PC-3 (cell line): ENCODE measurements at regions not wholly inside any gene's neighbourhood (a gene's known extent, or its start where the extent isn't known, plus 50 kb on each side); places are given as distances from the start of the nearest gene placed in this dataset.

Source experiments
- ATAC-seq: fragments of 200-7000 bp; cut with Tn5 transposase; 2 replicates; pipeline ENCODE4 v1.9.1; 2020; ENCODE audit warnings: mild to moderate bottlenecking, moderate library complexity
- BruUV-seq: library from RNA; stranded (reverse); fragments of 400-500 nt; replicated peaks from 2 replicates; lab custom pipeline; 2021; lab: Mats Ljungman, UMichigan
- CTCF ChIA-PET: fragments of 300-600 bp; sonication (Branson Sonifier 250); formaldehyde crosslinking; loops from one replicate; lab custom pipeline; 2022; ENCODE audit warnings: antibody characterized with exemption; lab: Charles Lee
- POLR2A ChIA-PET: fragments of 300-600 bp; sonication (Branson Sonifier 250); formaldehyde crosslinking; loops from one replicate; lab custom pipeline; 2022; ENCODE audit warnings: antibody characterized with exemption; ENCODE audit not compliant: unreplicated experiment; lab: Charles Lee
- DNase-seq: peaks from one replicate; pipeline ENCODE4 v3.0.0-alpha.2; 2015
- H2AFZ ChIP-seq: fragments of 300-600 bp; sonication (generic); 2 replicates; pipeline ENCODE4 v1.6.0; 2016; ENCODE audit warnings: antibody characterized with exemption, low read length
- H3F3A ChIP-seq: fragments of 300-600 bp; sonication (generic); one replicate; pipeline ENCODE4 v1.6.0; 2017; ENCODE audit warnings: antibody characterized with exemption, low read length, control low read depth, mild to moderate bottlenecking; ENCODE audit not compliant: unreplicated experiment
- H3K27ac ChIP-seq: fragments of 300-600 bp; sonication (generic); 2 replicates; pipeline ENCODE4 v1.5.1; 2016; ENCODE audit warnings: mild to moderate bottlenecking, low read length
- H3K27me3 ChIP-seq: fragments of 300-600 bp; sonication (generic); 2 replicates; pipeline ENCODE4 v1.6.1; 2016; ENCODE audit warnings: low read length, mixed read lengths
- H3K36me3 ChIP-seq: fragments of 300-600 bp; sonication (generic); 2 replicates; pipeline ENCODE4 v1.6.1; 2016; ENCODE audit warnings: low read depth, mixed run types, low read length, mixed read lengths
- H3K4me1 ChIP-seq: fragments of 300-600 bp; sonication (generic); 2 replicates; pipeline ENCODE4 v1.5.1; 2016; ENCODE audit warnings: low read length; ENCODE audit not compliant: insufficient read depth
- H3K4me2 ChIP-seq: fragments of 300-600 bp; sonication (generic); 2 replicates; pipeline ENCODE4 v1.6.0; 2016; ENCODE audit warnings: low read length
- H3K4me3 ChIP-seq: fragments of 300-600 bp; sonication (generic); 2 replicates; pipeline ENCODE4 v1.5.1; 2016; ENCODE audit warnings: mild to moderate bottlenecking, low read length, mixed read lengths
- H3K79me2 ChIP-seq: fragments of 300-600 bp; sonication (generic); 2 replicates; pipeline ENCODE4 v1.6.1; 2017; ENCODE audit warnings: low read length, mixed read lengths
- H3K9ac ChIP-seq: fragments of 300-600 bp; sonication (generic); 2 replicates; pipeline ENCODE4 v1.6.0; 2016; ENCODE audit warnings: mild to moderate bottlenecking, low read length
- H3K9me2 ChIP-seq: fragments of 300-600 bp; sonication (generic); replicated peaks from 2 replicates; pipeline ENCODE4 v1.6.1; 2016; ENCODE audit warnings: mixed run types, low read length, mixed read lengths
- H3K9me3 ChIP-seq: fragments of 300-600 bp; sonication (generic); 2 replicates; pipeline ENCODE4 v1.6.1; 2016; ENCODE audit warnings: low read length, mixed read lengths
- H4K20me1 ChIP-seq: fragments of 300-600 bp; sonication (generic); 2 replicates; pipeline ENCODE4 v1.6.1; 2016; ENCODE audit warnings: low read length, mixed read lengths
- CTCF ChIP-seq: fragments of 300-600 bp; sonication (generic); conservative IDR thresholded peaks from 2 replicates; pipeline ENCODE4 v1.5.1; 2017; ENCODE audit warnings: antibody characterized with exemption, low read depth, mild to moderate bottlenecking, low read length
- EZH2 ChIP-seq: fragments of 300-600 bp; sonication (generic); IDR thresholded peaks from one replicate; pipeline ENCODE4 v1.6.1; 2017; ENCODE audit warnings: antibody characterized with exemption, mild to moderate bottlenecking, low read length; ENCODE audit not compliant: unreplicated experiment
- EZH2phosphoT487 ChIP-seq: fragments of 300-600 bp; sonication (generic); IDR thresholded peaks from 2 replicates; pipeline ENCODE4 v1.6.1; 2018; ENCODE audit warnings: mild to moderate bottlenecking, antibody characterized with exemption, low read length, borderline replicate concordance
- intact Hi-C: fragments of 100-400 bp; cut with micrococcal nuclease; formaldehyde crosslinking; loops from 2 replicates; pipeline ENCODE4 v1.9.0; 2023

- TF ChIP-seq CTCF (no peak), EZH2 (no peak), EZH2phosphoT487 (no peak)
- Histone ChIP-seq H2AFZ (no peak overlapping the region), H3K27me3 (no peaks in the 10 kb centered on the region), H3K9me2 (no peaks in the 10 kb centered on the region), H3K36me3 (no peaks in the 10 kb centered on the region), H3K9me3 (no peaks in the 10 kb centered on the region), H4K20me1 (no peaks in the 10 kb centered on the region), H3K4me2 (no peak overlapping the region), H3K27ac (no peak overlapping the region), H3K79me2 (no peaks in the 10 kb centered on the region), H3K9ac (no peak overlapping the region), H3K4me1 (peaks cover 7% of the 10 kb centered on the region), H3K4me3 (no peak overlapping the region), H3F3A (no peaks in the 10 kb centered on the region)
- intact Hi-C loops: loop anchor here (2.0 kb wide), 1 partner anchor 117 kb away; no protein-coding TSS in a partner anchor
- no TSS peak for BruUV-seq
- no peak for DNase-seq
- ATAC-seq: no peak
- CTCF ChIA-PET: interaction anchor here (1.2 kb wide), 1 partner anchor 226 kb away, joined by 6 read pairs; no protein-coding TSS in a partner anchor
- POLR2A ChIA-PET: no interaction called here
Observed at GRCh38 chr5:38667499-38667776, 111.0 kb upstream of the LIFR start.

- CTCF ChIA-PET: no interaction called here
- H3K9me2 ChIP-seq: no peaks in the 10 kb centered on the region
Observed at GRCh38 chr5:38669361-38669880, 113.0 kb upstream of the LIFR start.

More at GRCh38 chr5:38669361-38669880, 113.0 kb upstream of the LIFR start:
- ATAC-seq: no peak
- intact Hi-C loops: no loop called here
- TF ChIP-seq CTCF: no peak
- no peak for TF ChIP-seq EZH2
- TF ChIP-seq EZH2phosphoT487: no peak
- H4K20me1 ChIP-seq: no peaks in the 10 kb centered on the region
- no peaks in the 10 kb centered on the region for H3K27me3 ChIP-seq
- H3K4me2 ChIP-seq: no peak overlapping the region
- peaks cover 26% of the 10 kb centered on the region for H3K4me1 ChIP-seq
- H3K9me3 ChIP-seq: no peaks in the 10 kb centered on the region
- no peak overlapping the region for H3K27ac ChIP-seq
- H3K9ac ChIP-seq: no peak overlapping the region
- POLR2A ChIA-PET: interaction anchor here (0.6 kb wide), 1 partner anchor 9 kb away, joined by 3 read pairs; no protein-coding TSS in a partner anchor
- H3K4me3 ChIP-seq: no peak overlapping the region
- no peak overlapping the region for H2AFZ ChIP-seq
- H3K79me2 ChIP-seq: no peaks in the 10 kb centered on the region
- H3K36me3 ChIP-seq: no peaks in the 10 kb centered on the region
- DNase-seq: no peak
- no TSS peak for BruUV-seq
- no peaks in the 10 kb centered on the region for H3F3A ChIP-seq
